ENCODE measurements at regions not wholly inside any gene's neighbourhood (a gene's known extent, or its start where the extent isn't known, plus 50 kb on each side); places are given as distances from the start of the nearest gene placed in this dataset.

GRCh38 chr11:8323161-8323935 lies 59.7 kb upstream of the LMO1 start:
- TF ChIP-seq JUN (IDR thresholded peaks at IDR 0.05; ENCODE audit: borderline replicate concordance, insufficient read depth, insufficient read length, low read depth), result no peak
- no peak for TF ChIP-seq POLR2AphosphoS5 (IDR thresholded peaks at IDR 0.05; ENCODE audit: insufficient read depth, low read depth, low read length)
- TF ChIP-seq CTCF (IDR thresholded peaks at IDR 0.05; ENCODE audit: extremely low read depth in 1 of 2, insufficient read depth in 1 of 2, low read depth in 1 of 2, low read length in 2 of 2), result no peak
- TF ChIP-seq, protein P1, sequence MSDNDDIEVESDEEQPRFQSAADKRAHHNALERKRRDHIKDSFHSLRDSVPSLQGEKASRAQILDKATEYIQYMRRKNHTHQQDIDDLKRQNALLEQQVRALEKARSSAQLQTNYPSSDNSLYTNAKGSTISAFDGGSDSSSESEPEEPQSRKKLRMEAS (IDR thresholded peaks at IDR 0.05; ENCODE audit: insufficient read depth, insufficient read length), result no peak
- TF ChIP-seq GATA2 (IDR thresholded peaks at IDR 0.05; ENCODE audit: insufficient read depth, insufficient read length, low read depth, low read length), result no peak
- no peak for TF ChIP-seq MYC (IDR thresholded peaks at IDR 0.05; ENCODE audit: low read depth, low read length)
- no peak for TF ChIP-seq EZH2 (IDR thresholded peaks at IDR 0.05; ENCODE audit: borderline replicate concordance, low read depth, low read length, severe bottlenecking)
- no peak for TF ChIP-seq POLR2A (IDR thresholded peaks at IDR 0.05; ENCODE audit: low read depth, low read length)
- TF ChIP-seq FOS (IDR thresholded peaks at IDR 0.05; ENCODE audit: borderline replicate concordance, insufficient read depth, low read length), result no peak
- no peaks in the 10 kb centered on the region for H3K79me2 ChIP-seq (ENCODE audit: control insufficient read depth, insufficient read depth, low read length)
- H3K9me1 ChIP-seq (replicated peaks; ENCODE audit: control insufficient read depth, extremely low read depth, insufficient read depth, low read length), result no peaks in the 10 kb centered on the region
- no peak for DNase-seq (ENCODE audit: low read depth, low spot score)
- no peaks in the 10 kb centered on the region for H4K20me1 ChIP-seq (replicated peaks; ENCODE audit: control insufficient read depth, extremely low read depth, insufficient read depth, low read length)
- H3K4me3 ChIP-seq (replicated peaks in 1 of 3; ENCODE audit: insufficient read depth in 1 of 3, low read depth in 1 of 3, low read length in 3 of 3), result no peak overlapping the region
- H3K4me1 ChIP-seq (ENCODE audit: control insufficient read depth, extremely low read depth, insufficient read depth, low read length), result no peaks in the 10 kb centered on the region
- no peak overlapping the region for H3K9ac ChIP-seq (replicated peaks; ENCODE audit: extremely low read depth, insufficient read depth, low read length)
- ChIA-PET CTCF (interaction anchor here (1.2 to 1.5 kb wide), 2 partner anchors 10 to 60 kb away, joined by 3 read pairs; partner anchors contain the start of gene LMO1), POLR2A (no interaction called here)
- H3K4me2 ChIP-seq (ENCODE audit: insufficient read depth, low read length), result no peak overlapping the region
- intact Hi-C loops (cut with micrococcal nuclease) (no loop called here), dilution Hi-C loops (cut with MboI; ENCODE audit: extremely low pct_ligation_motif_present, low sequenced_read_pairs) (no loop called here)
- no TSS peak for BruUV-seq (replicated peaks)
- H2AFZ ChIP-seq (ENCODE audit: low read depth, low read length), result no peak overlapping the region
- H3K36me3 ChIP-seq (ENCODE audit: control insufficient read depth in 2 of 2, extremely low read depth in 1 of 2, insufficient read depth in 2 of 2, low read length in 2 of 2), result no peaks in the 10 kb centered on the region
- no peak for FAIRE-seq
- no peaks in the 10 kb centered on the region for H3K27me3 ChIP-seq (ENCODE audit: control insufficient read depth in 2 of 2, insufficient read depth in 2 of 2, low read length in 2 of 2)
- H3K9me3 ChIP-seq (replicated peaks; ENCODE audit: control insufficient read depth, insufficient read depth, low read length), result no peaks in the 10 kb centered on the region
- H3K27ac ChIP-seq (ENCODE audit: insufficient read depth, low read depth, low read length), result no peak overlapping the region
